Cardiac fibroblast (primary cell): ENCODE measurements at regions not wholly inside any gene's neighbourhood (a gene's known extent, or its start where the extent isn't known, plus 50 kb on each side); places are given as distances from the start of the nearest gene placed in this dataset.

Experiments used
- DNase-seq, 2 donors: peaks; one replicate each; pipeline versions ENCODE4 v3.0.0 to v3.0.0-alpha.2; 2010; ENCODE audit warnings: low read depth in 2 of 2
- H3K4me3 ChIP-seq, 2 donors: replicated peaks in 1 of 2; 1 replicate in 1 of 2; 2 replicates in 1 of 2; pipeline ENCODE4 v1.5.1; 2011; ENCODE audit warnings: low read depth in 2 of 2, low read length in 2 of 2, mild to moderate bottlenecking in 2 of 2, moderate library complexity in 1 of 2
- CTCF ChIP-seq: IDR thresholded peaks from one replicate; pipeline ENCODE4 v1.5.1; 2011; ENCODE audit warnings: low read depth, mild to moderate bottlenecking, low read length, inconsistent platforms

- DNase-seq, result no peak
- no peak for TF ChIP-seq CTCF
- no peak overlapping the region for H3K4me3 ChIP-seq
Observed at GRCh38 chr4:34893382-34893781, 1350.9 kb downstream of the ARAP2 start.

- DNase-seq, result no peak
- no peak overlapping the region for H3K4me3 ChIP-seq
- no peak for TF ChIP-seq CTCF
Observed at GRCh38 chr4:34920032-34920431, 1324.3 kb downstream of the ARAP2 start.

GRCh38 chr4:34921391-34921790, 1322.9 kb downstream of the ARAP2 start:
- H3K4me3 ChIP-seq, result no peak overlapping the region
- no peak for TF ChIP-seq CTCF

GRCh38 chr4:34922325-34922724, 1322.0 kb downstream of the ARAP2 start:
- DNase-seq, result no peak
- no peak for TF ChIP-seq CTCF
- H3K4me3 ChIP-seq, result no peak overlapping the region

More at GRCh38 chr4:34921391-34921790, 1322.9 kb downstream of the ARAP2 start:
- DNase-seq, result no peak

- no peak for DNase-seq
- no peak overlapping the region for H3K4me3 ChIP-seq
- no peak for TF ChIP-seq CTCF
Observed at GRCh38 chr4:34932591-34932990, 1311.7 kb downstream of the ARAP2 start.

- no peak overlapping the region for H3K4me3 ChIP-seq
- DNase-seq, result no peak
- no peak for TF ChIP-seq CTCF
Observed at GRCh38 chr4:34935739-34936138, 1308.6 kb downstream of the ARAP2 start.

- TF ChIP-seq CTCF, result no peak
- no peak overlapping the region for H3K4me3 ChIP-seq
- no peak for DNase-seq
Observed at GRCh38 chr4:34939073-34939472, 1305.2 kb downstream of the ARAP2 start.
